ENCODE measurements at regions not wholly inside any gene's neighbourhood (a gene's known extent, or its start where the extent isn't known, plus 50 kb on each side); places are given as distances from the start of the nearest gene placed in this dataset.

DNA sequence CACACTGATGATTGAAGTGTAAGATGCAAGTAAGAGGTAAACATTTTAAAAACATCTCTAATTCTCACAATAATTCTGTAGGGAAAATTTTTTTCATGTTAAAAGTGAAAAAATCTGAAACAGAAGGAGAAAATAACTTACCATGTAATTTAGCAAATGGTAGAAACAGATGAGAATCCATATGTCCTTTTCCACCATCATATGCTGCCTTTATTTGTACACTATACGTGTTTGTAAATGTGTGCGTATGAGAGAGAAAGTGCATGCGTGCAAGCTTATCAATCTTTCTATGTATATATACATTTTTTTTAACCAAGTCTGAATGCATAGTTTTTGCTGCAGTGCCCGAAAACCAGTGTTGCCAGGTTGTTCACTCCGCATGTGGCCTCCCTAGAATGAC lies 186.7 kb downstream of the IZUMO3 start:
- TF ChIP-seq, protein P1, sequence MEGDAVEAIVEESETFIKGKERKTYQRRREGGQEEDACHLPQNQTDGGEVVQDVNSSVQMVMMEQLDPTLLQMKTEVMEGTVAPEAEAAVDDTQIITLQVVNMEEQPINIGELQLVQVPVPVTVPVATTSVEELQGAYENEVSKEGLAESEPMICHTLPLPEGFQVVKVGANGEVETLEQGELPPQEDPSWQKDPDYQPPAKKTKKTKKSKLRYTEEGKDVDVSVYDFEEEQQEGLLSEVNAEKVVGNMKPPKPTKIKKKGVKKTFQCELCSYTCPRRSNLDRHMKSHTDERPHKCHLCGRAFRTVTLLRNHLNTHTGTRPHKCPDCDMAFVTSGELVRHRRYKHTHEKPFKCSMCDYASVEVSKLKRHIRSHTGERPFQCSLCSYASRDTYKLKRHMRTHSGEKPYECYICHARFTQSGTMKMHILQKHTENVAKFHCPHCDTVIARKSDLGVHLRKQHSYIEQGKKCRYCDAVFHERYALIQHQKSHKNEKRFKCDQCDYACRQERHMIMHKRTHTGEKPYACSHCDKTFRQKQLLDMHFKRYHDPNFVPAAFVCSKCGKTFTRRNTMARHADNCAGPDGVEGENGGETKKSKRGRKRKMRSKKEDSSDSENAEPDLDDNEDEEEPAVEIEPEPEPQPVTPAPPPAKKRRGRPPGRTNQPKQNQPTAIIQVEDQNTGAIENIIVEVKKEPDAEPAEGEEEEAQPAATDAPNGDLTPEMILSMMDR (IDR thresholded peaks at IDR 0.05; ENCODE audit: low read depth, low read length), result no peak
- no peak for TF ChIP-seq EZH2phosphoT487 (IDR thresholded peaks at IDR 0.05; ENCODE audit: low read depth)
